ENCODE measurements at regions not wholly inside any gene's neighbourhood (a gene's known extent, or its start where the extent isn't known, plus 50 kb on each side); places are given as distances from the start of the nearest gene placed in this dataset.
A peak's percentile ranks its signal among the peaks of the same experiment; 100 is the strongest.

- DNase-seq (ENCODE audit: low read depth in 2 of 3, low spot score in 2 of 3) = peak in 2 of 3 experiments; percentile 2 to 32
These were observed 50.6 kb upstream of the MRPS6 start for GRCh38 chr21:34022627-34023335.

GRCh38 chr21:34021726-34022125 lies 51.7 kb upstream of the MRPS6 start:
- DNase-seq (ENCODE audit: low read depth in 2 of 3, low spot score in 2 of 3) = no peak

GRCh38 chr21:34020983-34021553 lies 52.3 kb upstream of the MRPS6 start:
- DNase-seq (ENCODE audit: low read depth in 2 of 3, low spot score in 2 of 3) = no peak

- DNase-seq (ENCODE audit: low read depth in 2 of 3, low spot score in 2 of 3) = no peak
These were observed 53.2 kb upstream of the MRPS6 start for GRCh38 chr21:34020005-34020847.

- no peak for DNase-seq (ENCODE audit: low read depth in 2 of 3, low spot score in 2 of 3)
These were observed 54.0 kb upstream of the MRPS6 start for GRCh38 chr21:34019402-34019801.

- DNase-seq (ENCODE audit: low read depth in 2 of 3, low spot score in 2 of 3) = no peak
These were observed 54.5 kb upstream of the MRPS6 start for GRCh38 chr21:34018910-34019309.

GRCh38 chr21:34018185-34018584 lies 55.2 kb upstream of the MRPS6 start:
- no peak for DNase-seq (ENCODE audit: low read depth in 2 of 3, low spot score in 2 of 3)

- DNase-seq (ENCODE audit: low read depth in 2 of 3, low spot score in 2 of 3) = no peak
These were observed 56.1 kb upstream of the MRPS6 start for GRCh38 chr21:34017039-34017961.

- no peak for DNase-seq (ENCODE audit: low read depth in 2 of 3, low spot score in 2 of 3)
These were observed 60.7 kb upstream of the MRPS6 start for GRCh38 chr21:34012640-34013039.

- no peak for DNase-seq (ENCODE audit: low read depth in 2 of 3, low spot score in 2 of 3)
These were observed 61.7 kb upstream of the MRPS6 start for GRCh38 chr21:34011660-34012059.

GRCh38 chr21:34009193-34009592 lies 64.2 kb upstream of the MRPS6 start:
- no peak for DNase-seq (ENCODE audit: low read depth in 2 of 3, low spot score in 2 of 3)

GRCh38 chr21:34008618-34009017 lies 64.8 kb upstream of the MRPS6 start:
- no peak for DNase-seq (ENCODE audit: low read depth in 2 of 3, low spot score in 2 of 3)

- DNase-seq (ENCODE audit: low read depth in 2 of 3, low spot score in 2 of 3) = no peak
These were observed 66.7 kb upstream of the MRPS6 start for GRCh38 chr21:34006611-34007168.

GRCh38 chr21:34004974-34005373 lies 68.4 kb upstream of the MRPS6 start:
- DNase-seq (ENCODE audit: low read depth in 2 of 3, low spot score in 2 of 3) = no peak

GRCh38 chr21:34004013-34004938 lies 69.1 kb upstream of the MRPS6 start:
- DNase-seq (ENCODE audit: low read depth in 2 of 3, low spot score in 2 of 3) = no peak

GRCh38 chr21:34003428-34003827 lies 70.0 kb upstream of the MRPS6 start:
- no peak for DNase-seq (ENCODE audit: low read depth in 2 of 3, low spot score in 2 of 3)

- DNase-seq (ENCODE audit: low read depth in 2 of 3, low spot score in 2 of 3) = no peak
These were observed 73.0 kb upstream of the MRPS6 start for GRCh38 chr21:34000375-34000774.

- no peak for DNase-seq (ENCODE audit: low read depth in 2 of 3, low spot score in 2 of 3)
These were observed 74.6 kb upstream of the MRPS6 start for GRCh38 chr21:33998809-33999208.

- DNase-seq (ENCODE audit: low read depth in 2 of 3, low spot score in 2 of 3) = no peak
These were observed 75.0 kb upstream of the MRPS6 start for GRCh38 chr21:33998402-33998801.

GRCh38 chr21:33997436-33997835 lies 75.9 kb upstream of the MRPS6 start:
- DNase-seq (ENCODE audit: low read depth in 2 of 3, low spot score in 2 of 3) = no peak

Data from activated CD8-positive, alpha-beta memory T cell treated with anti-CD3 and anti-CD28 coated beads for 48 hours (primary cell).